GM12878 (cell line): ENCODE measurements at regions not wholly inside any gene's neighbourhood (a gene's known extent, or its start where the extent isn't known, plus 50 kb on each side); places are given as distances from the start of the nearest gene placed in this dataset.

ENCODE experiments used
- ATAC-seq: fragments of 200-7000 bp; cut with Tn5 transposase; 3 replicates; pipeline ENCODE4 v1.9.1; 2020; ENCODE audit warnings: mild to moderate bottlenecking, moderate library complexity
- BruUV-seq: library from RNA; stranded (reverse); fragments of 400-500 nt; replicated peaks from 2 replicates; lab custom pipeline; 2021; lab: Mats Ljungman, UMichigan
- CTCF ChIA-PET: fragments of 300-600 bp; sonication (Branson Sonifier 250); formaldehyde crosslinking; extraction: SDS; loops from one replicate; lab custom pipeline; 2021; ENCODE audit warnings: inconsistent platforms; lab: Yijun Ruan, JAX
- POLR2A ChIA-PET: fragments of 350-600 bp; formaldehyde crosslinking; extraction: SDS; loops from one replicate; lab custom pipeline; 2021; ENCODE audit warnings: inconsistent platforms; lab: Charles Lee
- RAD21 ChIA-PET: fragments of 300-600 bp; sonication (Branson Sonifier 250); formaldehyde crosslinking; loops from one replicate; lab custom pipeline; 2023; ENCODE audit warnings: antibody characterized with exemption; ENCODE audit not compliant: unreplicated experiment; lab: Charles Lee
- SMC1A ChIA-PET: fragments of 300-600 bp; sonication (Branson Sonifier 250); formaldehyde crosslinking; loops from one replicate; lab custom pipeline; 2023; ENCODE audit not compliant: unreplicated experiment, uncharacterized antibody; lab: Charles Lee
- DNase-seq: peaks from one replicate; pipeline ENCODE4 v3.0.0-alpha.2; 2011; ENCODE audit warnings: low read depth, low spot score
- FAIRE-seq: peaks from 3 replicates; lab custom pipeline; 2011; peaks lifted over from hg19 to GRCh38; lab: Jason Lieb, UNC
- H2AFZ ChIP-seq: 2 replicates; pipeline ENCODE4 v1.6.0; 2011; ENCODE audit warnings: low read depth, low read length, control low read depth; ENCODE audit not compliant: control insufficient read depth
- H3K27ac ChIP-seq: 2 replicates; pipeline ENCODE4 v1.5.1; 2011; ENCODE audit warnings: control low read depth; ENCODE audit not compliant: control insufficient read depth, insufficient read depth
- H3K27me3 ChIP-seq, 2 experiments: replicated peaks in 1 of 2; 2 replicates each; pipeline versions ENCODE4 v1.6.0 to v1.6.1; 2011; ENCODE audit warnings: low read length in 1 of 2; ENCODE audit not compliant: control insufficient read depth in 2 of 2, insufficient read depth in 2 of 2
- H3K36me3 ChIP-seq, 2 experiments: 2 replicates each; pipeline ENCODE4 v1.5.1; 2011; ENCODE audit warnings: low read length in 1 of 2; ENCODE audit not compliant: control insufficient read depth in 2 of 2, insufficient read depth in 2 of 2
- H3K4me1 ChIP-seq: 2 replicates; pipeline ENCODE4 v1.6.1; 2011; ENCODE audit warnings: mild to moderate bottlenecking, low read length, moderate library complexity, mixed read lengths; ENCODE audit not compliant: control insufficient read depth, insufficient read depth
- H3K4me2 ChIP-seq: 2 replicates; pipeline ENCODE4 v1.6.0; 2011; ENCODE audit warnings: control low read depth; ENCODE audit not compliant: control insufficient read depth, insufficient read depth
- H3K4me3 ChIP-seq: fragments of 200-600 bp; sonication (generic); 2 replicates; pipeline ENCODE4 v1.5.1; 2016
- H3K79me2 ChIP-seq: 2 replicates; pipeline ENCODE4 v1.6.0; 2011; ENCODE audit warnings: low read length; ENCODE audit not compliant: control insufficient read depth, insufficient read depth
- H3K9ac ChIP-seq: 2 replicates; pipeline ENCODE4 v1.8.0; 2011; ENCODE audit warnings: low read length, control low read depth, mixed read lengths; ENCODE audit not compliant: control insufficient read depth, insufficient read depth
- H3K9me3 ChIP-seq: replicated peaks from 3 replicates; pipeline ENCODE4 v1.5.1; 2011; ENCODE audit warnings: mild to moderate bottlenecking, low read length; ENCODE audit not compliant: control insufficient read depth, insufficient read depth
- H4K20me1 ChIP-seq: 2 replicates; pipeline ENCODE4 v1.6.0; 2011; ENCODE audit not compliant: control insufficient read depth, insufficient read depth
- CUX1 ChIP-seq: IDR thresholded peaks from 2 replicates; pipeline ENCODE4 v1.6.1; 2012; ENCODE audit warnings: improper control_type of control experiment, low read depth, low read length; ENCODE audit not compliant: insufficient replicate concordance
- KDM1A ChIP-seq: fragments of 200-600 bp; sonication (generic); IDR thresholded peaks from 2 replicates; pipeline ENCODE4 v1.6.1; 2016; ENCODE audit warnings: borderline replicate concordance
- LARP7 ChIP-seq: fragments of 450-650 bp; IDR thresholded peaks from 2 replicates; pipeline ENCODE4 v1.6.1; 2017; ENCODE audit warnings: mild to moderate bottlenecking
- NFXL1 ChIP-seq: fragments of 450-650 bp; IDR thresholded peaks from 2 replicates; pipeline ENCODE4 v1.6.1; 2017; ENCODE audit warnings: antibody characterized with exemption, mild to moderate bottlenecking, borderline replicate concordance
- POLR2AphosphoS5 ChIP-seq: IDR thresholded peaks from 2 replicates; pipeline ENCODE4 v1.6.1; 2011; ENCODE audit warnings: mild to moderate bottlenecking, low read length, inconsistent platforms
- RBBP5 ChIP-seq: fragments of 200-600 bp; sonication (generic); conservative IDR thresholded peaks from 2 replicates; pipeline ENCODE4 v1.6.1; 2016
- STAT3 ChIP-seq: IDR thresholded peaks from 2 replicates; pipeline ENCODE4 v1.6.1; 2011; ENCODE audit warnings: low read depth, low read length, improper control_type of control experiment
- TAF1 ChIP-seq: IDR thresholded peaks from 2 replicates; pipeline ENCODE4 v1.6.1; 2011; ENCODE audit warnings: mild to moderate bottlenecking, low read depth, low read length, borderline replicate concordance
- WGBS: methylation state at CpG from one replicate; pipeline ENCODE4 v1.1.6; 2016; ENCODE audit warnings: low lambda C conversion rate; ENCODE audit not compliant: insufficient replicate concordance, insufficient coverage; ENCODE audit errors: missing lambda C conversion rate; 5-methylcytosine and 5-hydroxymethylcytosine counted together
- in situ Hi-C: fragments of 300-500 bp; cut with MboI; formaldehyde crosslinking; loops from 9 replicates; pipeline ENCODE4 v1.14.3; 2018; ENCODE audit warnings: mixed read lengths
- intact Hi-C: fragments of 100-400 bp; cut with micrococcal nuclease; formaldehyde crosslinking; loops from one replicate; pipeline ENCODE4 v1.14.2; 2022; ENCODE audit not compliant: unreplicated experiment

- Histone ChIP-seq H2AFZ (no peak overlapping the region), H3K9ac (no peak overlapping the region), H4K20me1 (no peaks in the 10 kb centered on the region), H3K27me3 (no peaks in the 10 kb centered on the region; a peak in 1 of 4 replicates), H3K4me3 (no peak overlapping the region), H3K79me2 (no peaks in the 10 kb centered on the region), H3K9me3 (no peaks in the 10 kb centered on the region), H3K4me1 (no peaks in the 10 kb centered on the region), H3K27ac (no peak overlapping the region), H3K36me3 (no peaks in the 10 kb centered on the region), H3K4me2 (no peak overlapping the region)
- WGBS = 48% methylated on average over 13 of the region's 13 CpGs
- FAIRE-seq (no peak), DNase-seq (no peak), ATAC-seq (no peak)
- POLR2A ChIA-PET = no interaction called here
- in situ Hi-C loops = no loop called here
- RAD21 ChIA-PET = interaction anchor here (1.0 to 1.8 kb wide), 2 partner anchors 65 to 70 kb away, joined by 3 to 4 read pairs; no protein-coding TSS in a partner anchor
- BruUV-seq = no TSS peak
- SMC1A ChIA-PET = interaction anchor here (0.9 to 1.8 kb wide), 3 partner anchors 8 to 13 kb away, joined by 3 to 4 read pairs (median 4); no protein-coding TSS in a partner anchor
- intact Hi-C loops = no loop called here
- no peak for TF ChIP-seq RBBP5
- TF ChIP-seq POLR2AphosphoS5 = no peak
- no peak for TF ChIP-seq NFXL1
- CTCF ChIA-PET = interaction anchor here (1.1 kb wide), 1 partner anchor 122 kb away, joined by 4 read pairs; no protein-coding TSS in a partner anchor
These were observed 203.9 kb downstream of the ZNF326 start for GRCh38 chr1:90198616-90199332.

DNA sequence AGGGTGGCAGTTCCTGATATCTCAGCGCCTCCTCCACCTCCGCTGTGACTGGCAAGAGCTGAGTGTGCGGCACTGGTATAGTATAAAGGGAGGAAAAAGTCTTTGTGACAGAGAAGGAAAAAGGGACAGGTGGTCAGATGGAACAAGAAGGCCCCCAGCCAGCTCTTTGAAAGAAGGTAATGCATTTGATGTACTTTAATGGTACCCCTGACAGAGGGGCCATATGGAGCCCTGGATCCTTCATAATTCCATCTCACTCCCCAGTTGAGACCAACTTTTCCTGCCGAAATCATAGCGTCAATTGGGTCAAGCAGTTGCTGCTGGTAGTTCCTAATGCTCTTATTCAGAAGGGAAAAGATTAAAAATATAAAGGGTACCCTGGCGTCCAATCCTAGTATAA, 198.2 kb downstream of the ZNF326 start:
- RAD21 ChIA-PET = no interaction called here
- DNase-seq (no peak), ATAC-seq (no peak), FAIRE-seq (no peak)
- POLR2A ChIA-PET = no interaction called here
- no peak overlapping the region for H3K27ac ChIP-seq
- in situ Hi-C loops (no loop called here), intact Hi-C loops (no loop called here)
- no peak overlapping the region for H3K4me3 ChIP-seq
- H3K79me2 ChIP-seq = no peaks in the 10 kb centered on the region
- no peaks in the 10 kb centered on the region for H3K4me1 ChIP-seq
- no peak overlapping the region for H2AFZ ChIP-seq
- WGBS = 61% methylated on average over 6 of the region's 6 CpGs
- no peaks in the 10 kb centered on the region for H3K27me3 ChIP-seq
- no TSS peak for BruUV-seq
- H3K9me3 ChIP-seq = no peaks in the 10 kb centered on the region
- SMC1A ChIA-PET = no interaction called here
- no peaks in the 10 kb centered on the region for H3K36me3 ChIP-seq
- TF ChIP-seq STAT3 (no peak), TAF1 (no peak), KDM1A (no peak), CUX1 (no peak), LARP7 (no peak)
- CTCF ChIA-PET = interaction anchor here (0.7 kb wide), 1 partner anchor 26 kb away, joined by 3 read pairs; no protein-coding TSS in a partner anchor
- H3K4me2 ChIP-seq = no peak overlapping the region
- H3K9ac ChIP-seq = no peak overlapping the region
- H4K20me1 ChIP-seq = no peaks in the 10 kb centered on the region
